ENCODE measurements at regions not wholly inside any gene's neighbourhood (a gene's known extent, or its start where the extent isn't known, plus 50 kb on each side); places are given as distances from the start of the nearest gene placed in this dataset.
A peak's percentile ranks its signal among the peaks of the same experiment; 100 is the strongest.

GRCh38 chr5:100430268-100431195 lies 104.6 kb upstream of the FAM174A start:
- TF ChIP-seq CTCF (IDR thresholded peaks at IDR 0.05) (peak; percentile 68; the same call in 1 of the 2 replicates), MXD4 (CRISPR knock-in tag; IDR thresholded peaks at IDR 0.05; ENCODE audit: borderline replicate concordance) (no peak), IRF1 (CRISPR knock-in tag; IDR thresholded peaks at IDR 0.05) (no peak), NR2C2 (CRISPR knock-in tag; IDR thresholded peaks at IDR 0.05) (no peak)

Measured in WTC11 (cell line).